Activated CD4-positive, alpha-beta memory T cell treated with anti-CD3 and anti-CD28 coated beads for 36 hours (primary cell): ENCODE measurements at regions not wholly inside any gene's neighbourhood (a gene's known extent, or its start where the extent isn't known, plus 50 kb on each side); places are given as distances from the start of the nearest gene placed in this dataset.

ENCODE experiments used
- CTCF ChIA-PET: fragments of 350-600 bp; sonication (Branson Sonifier 250); formaldehyde crosslinking; loops from one replicate; lab custom pipeline; 2021; ENCODE audit warnings: antibody characterized with exemption, inconsistent platforms; lab: Charles Lee
- POLR2A ChIA-PET: fragments of 350-600 bp; sonication (Branson Sonifier 250); formaldehyde crosslinking; loops from one replicate; lab custom pipeline; 2021; ENCODE audit warnings: antibody characterized with exemption; lab: Charles Lee
- DNase-seq: peaks from one replicate; pipeline ENCODE4 v3.0.0-alpha.2; 2020
- H3K27ac Mint-ChIP-seq: one replicate; pipeline ENCODE4 v1.8.0; 2021; ENCODE audit warnings: mixed read lengths
- H3K27me3 Mint-ChIP-seq: one replicate; pipeline ENCODE4 v1.8.0; 2021; ENCODE audit warnings: mixed read lengths
- H3K36me3 Mint-ChIP-seq: one replicate; pipeline ENCODE4 v1.8.0; 2021; ENCODE audit warnings: mixed read lengths
- H3K4me1 Mint-ChIP-seq: one replicate; pipeline ENCODE4 v1.8.0; 2021; ENCODE audit warnings: low read depth, mixed read lengths
- H3K4me3 Mint-ChIP-seq: one replicate; pipeline ENCODE4 v1.8.0; 2021; ENCODE audit warnings: mild to moderate bottlenecking, mixed read lengths
- H3K9me3 Mint-ChIP-seq: one replicate; pipeline ENCODE4 v1.8.0; 2021; ENCODE audit warnings: mixed read lengths
- intact Hi-C: fragments of 100-400 bp; cut with micrococcal nuclease; formaldehyde crosslinking; loops from one replicate; pipeline ENCODE4 v1.15.1; 2023

DNA sequence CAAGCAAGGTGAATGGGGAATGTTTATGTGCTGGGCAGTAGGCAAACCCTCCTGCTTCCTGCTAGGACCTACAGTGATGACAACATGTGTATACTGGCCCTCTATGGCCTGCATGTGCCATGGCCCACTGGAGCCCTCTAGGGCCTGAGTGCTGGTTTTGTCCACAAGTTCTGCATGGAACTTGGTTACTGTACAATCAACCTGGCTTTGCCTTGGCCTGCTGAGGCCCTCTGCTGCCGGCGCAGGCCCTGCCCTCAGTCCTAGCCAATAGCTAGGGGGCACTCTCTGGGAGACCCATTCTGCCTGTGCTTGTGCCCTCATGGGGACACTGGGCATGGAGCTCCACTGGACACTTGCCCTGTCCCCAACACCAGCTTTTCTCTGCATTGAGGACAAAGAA lies 138.6 kb upstream of the NGF start:
- CTCF ChIA-PET = interaction anchor here (1.2 kb wide), 1 partner anchor 338 kb away, joined by 3 read pairs; no protein-coding TSS in a partner anchor
- intact Hi-C loops = no loop called here
- Mint-ChIP-seq H3K27ac (no peak overlapping the region), H3K36me3 (no peaks in the 10 kb centered on the region), H3K9me3 (no peaks in the 10 kb centered on the region), H3K4me3 (no peak overlapping the region), H3K4me1 (no peaks in the 10 kb centered on the region), H3K27me3 (peaks cover 17% of the 10 kb centered on the region)
- no peak for DNase-seq
- POLR2A ChIA-PET = no interaction called here

DNA sequence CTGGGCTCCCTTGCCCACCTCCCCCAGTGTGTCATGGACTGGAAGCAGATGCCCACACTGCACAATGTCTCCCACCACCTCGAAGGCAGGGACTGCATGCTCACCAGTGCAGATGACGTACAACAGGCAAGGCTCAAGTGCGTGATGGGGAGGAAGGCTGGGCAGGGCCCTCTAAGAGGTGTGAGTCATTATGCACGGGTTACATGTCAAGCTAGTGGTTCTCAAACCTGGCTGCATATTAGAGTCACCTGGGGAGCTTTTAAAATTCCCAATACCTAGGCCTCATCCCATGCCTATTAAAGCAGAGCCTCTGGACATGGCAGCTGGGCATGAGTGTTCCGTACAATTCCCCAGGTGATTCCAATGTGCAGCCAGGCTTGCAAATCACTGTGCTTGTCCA lies 137.9 kb upstream of the NGF start:
- H3K36me3 Mint-ChIP-seq = no peaks in the 10 kb centered on the region
- POLR2A ChIA-PET = interaction anchor here (0.5 kb wide), 1 partner anchor 189 kb away, joined by 3 read pairs; no protein-coding TSS in a partner anchor
- no peak for DNase-seq
- no peaks in the 10 kb centered on the region for H3K9me3 Mint-ChIP-seq
- no peak overlapping the region for H3K4me3 Mint-ChIP-seq
- CTCF ChIA-PET = no interaction called here
- H3K27ac Mint-ChIP-seq = no peak overlapping the region
- H3K4me1 Mint-ChIP-seq = peaks cover 1% of the 10 kb centered on the region
- peaks cover 17% of the 10 kb centered on the region for H3K27me3 Mint-ChIP-seq
- intact Hi-C loops = no loop called here

DNA sequence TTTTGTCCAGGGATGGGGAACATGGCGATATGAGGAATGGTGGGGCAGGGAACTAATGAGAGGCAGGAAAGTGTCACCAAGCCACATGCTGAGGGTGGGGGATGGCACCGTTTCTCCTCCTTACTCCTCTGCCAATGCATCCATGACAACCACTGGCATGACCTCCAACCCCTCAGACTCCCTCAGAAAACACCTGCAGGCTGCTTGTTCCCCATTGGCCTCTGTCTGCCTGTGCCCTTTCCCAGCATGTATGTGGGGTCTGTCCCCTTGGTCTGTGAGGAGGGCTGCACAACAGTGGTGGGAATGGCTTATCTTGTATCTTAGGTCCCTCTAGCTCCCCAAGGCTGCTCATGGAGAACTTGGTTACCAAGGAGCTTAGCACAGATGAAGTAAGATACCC lies 137.2 kb upstream of the NGF start:
- ChIA-PET POLR2A (interaction anchor here (0.5 kb wide), 1 partner anchor 190 kb away, joined by 3 read pairs; no protein-coding TSS in a partner anchor), CTCF (no interaction called here)
- H3K27me3 Mint-ChIP-seq = peaks cover 13% of the 10 kb centered on the region
- H3K9me3 Mint-ChIP-seq = no peaks in the 10 kb centered on the region
- H3K27ac Mint-ChIP-seq = no peak overlapping the region
- intact Hi-C loops = no loop called here
- H3K4me1 Mint-ChIP-seq = peaks cover 2% of the 10 kb centered on the region
- DNase-seq = no peak
- no peaks in the 10 kb centered on the region for H3K36me3 Mint-ChIP-seq
- H3K4me3 Mint-ChIP-seq = no peak overlapping the region

DNA sequence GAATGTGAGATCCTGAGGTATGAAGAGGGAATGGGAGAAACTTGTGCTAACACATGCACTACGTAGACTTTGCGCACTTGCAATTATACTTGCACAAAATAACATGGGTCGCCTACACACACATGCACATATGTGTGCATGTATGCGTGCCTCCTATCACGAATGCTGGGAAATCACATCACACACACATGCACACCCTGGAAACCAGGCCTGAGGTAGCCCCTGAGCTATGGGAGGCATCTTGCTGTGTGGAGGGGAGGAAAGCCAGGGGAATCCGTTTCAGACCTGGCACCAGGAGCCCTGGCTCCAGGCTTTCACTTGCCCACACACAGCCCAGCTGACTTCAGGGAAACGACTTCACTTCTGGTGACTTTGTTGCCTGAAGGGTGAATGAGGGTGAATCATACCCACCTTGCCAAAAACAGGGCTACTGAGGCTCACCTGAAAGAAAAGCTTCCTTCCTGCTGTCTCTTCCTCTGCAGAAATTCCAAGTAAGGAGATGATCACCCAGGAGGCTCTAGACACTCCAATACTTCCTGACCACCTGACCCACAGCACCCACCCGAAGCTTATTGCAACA lies 136.0 kb upstream of the NGF start:
- Mint-ChIP-seq H3K27ac (no peak overlapping the region), H3K4me3 (no peak overlapping the region), H3K36me3 (no peaks in the 10 kb centered on the region), H3K4me1 (peaks cover 4% of the 10 kb centered on the region), H3K27me3 (peaks cover 15% of the 10 kb centered on the region), H3K9me3 (no peaks in the 10 kb centered on the region)
- ChIA-PET POLR2A (no interaction called here), CTCF (no interaction called here)
- intact Hi-C loops = no loop called here
- no peak for DNase-seq

DNA sequence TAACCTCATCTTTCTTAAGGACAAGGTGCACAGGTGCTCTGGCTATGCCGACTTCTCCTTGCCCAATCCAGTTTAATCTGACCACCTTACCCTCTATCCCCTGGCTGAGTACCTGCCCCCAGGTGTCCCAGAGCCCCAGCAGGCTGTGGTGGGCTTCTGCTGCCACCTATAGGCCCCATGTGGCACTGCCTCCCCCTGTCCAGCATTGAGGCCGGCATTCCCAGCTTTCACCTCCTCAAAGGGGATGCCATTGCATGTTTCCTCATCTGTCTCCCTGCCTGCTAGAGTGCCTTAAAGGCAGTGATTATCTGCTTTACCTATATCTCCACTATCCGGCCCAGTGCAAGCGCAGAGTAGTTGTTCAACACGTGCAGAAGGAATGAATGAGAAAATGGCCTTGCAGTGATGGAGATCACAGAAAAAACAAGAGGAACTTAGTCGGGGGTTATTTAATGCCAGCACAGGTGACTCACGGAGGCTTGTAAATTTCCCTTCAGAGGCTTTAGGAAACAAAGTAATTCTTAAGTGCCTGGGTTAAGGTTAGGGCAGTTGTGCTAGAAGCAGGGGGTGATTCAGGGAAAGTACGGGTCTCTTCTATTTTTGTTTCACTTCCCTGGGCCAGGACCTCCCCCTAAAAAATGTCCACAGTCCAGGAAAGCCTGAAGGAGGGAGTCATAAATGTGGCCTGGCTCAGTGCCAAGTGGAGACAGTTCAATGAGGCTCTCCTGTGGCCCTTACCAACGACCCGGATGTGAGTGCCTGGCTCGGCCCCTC lies 131.8 kb upstream of the NGF start:
- CTCF ChIA-PET = interaction anchor here (0.6 to 2.8 kb wide), 9 partner anchors 22 to 358 kb away, joined by 3 to 24 read pairs (median 3); no protein-coding TSS in a partner anchor
- Mint-ChIP-seq H3K4me3 (no peak overlapping the region), H3K27ac (no peak overlapping the region), H3K36me3 (no peaks in the 10 kb centered on the region), H3K9me3 (no peaks in the 10 kb centered on the region), H3K27me3 (peaks cover 6% of the 10 kb centered on the region), H3K4me1 (peaks cover 4% of the 10 kb centered on the region)
- POLR2A ChIA-PET = no interaction called here
- intact Hi-C loops = loop anchor here (1.0 to 5.0 kb wide), 2 partner anchors 193 to 331 kb away; no protein-coding TSS in a partner anchor
- DNase-seq = peak; percentile 46

DNA sequence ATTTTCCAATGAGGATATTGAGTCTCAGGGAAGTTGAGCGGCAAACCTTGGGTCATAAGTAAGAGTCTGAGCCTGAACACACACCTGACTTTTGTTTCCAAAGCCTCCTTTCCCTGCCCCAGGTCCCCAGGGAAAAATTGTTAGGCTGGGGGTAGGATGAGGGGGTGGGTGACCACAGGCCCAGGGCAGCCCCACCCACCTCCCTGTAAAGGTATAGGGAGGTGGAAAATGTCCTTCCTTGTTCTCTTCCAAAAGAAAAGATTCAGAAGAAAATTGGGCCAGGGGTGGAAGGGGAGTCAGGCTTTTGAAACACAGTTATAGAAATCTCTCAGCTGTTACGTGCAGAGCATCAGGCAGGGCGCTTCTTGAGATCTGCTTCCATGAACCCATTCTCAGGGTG lies 129.7 kb upstream of the NGF start:
- H3K36me3 Mint-ChIP-seq = no peaks in the 10 kb centered on the region
- no peak overlapping the region for H3K27ac Mint-ChIP-seq
- H3K4me3 Mint-ChIP-seq = no peak overlapping the region
- peaks cover 3% of the 10 kb centered on the region for H3K27me3 Mint-ChIP-seq
- DNase-seq = no peak
- peaks cover 4% of the 10 kb centered on the region for H3K4me1 Mint-ChIP-seq
- intact Hi-C loops = loop anchor here (5.0 kb wide), 1 partner anchor 190 kb away; no protein-coding TSS in a partner anchor
- no peaks in the 10 kb centered on the region for H3K9me3 Mint-ChIP-seq
- POLR2A ChIA-PET = no interaction called here
- CTCF ChIA-PET = interaction anchor here (2.4 to 2.8 kb wide), 3 partner anchors 327 to 330 kb away, joined by 5 to 24 read pairs (median 12); no protein-coding TSS in a partner anchor

DNA sequence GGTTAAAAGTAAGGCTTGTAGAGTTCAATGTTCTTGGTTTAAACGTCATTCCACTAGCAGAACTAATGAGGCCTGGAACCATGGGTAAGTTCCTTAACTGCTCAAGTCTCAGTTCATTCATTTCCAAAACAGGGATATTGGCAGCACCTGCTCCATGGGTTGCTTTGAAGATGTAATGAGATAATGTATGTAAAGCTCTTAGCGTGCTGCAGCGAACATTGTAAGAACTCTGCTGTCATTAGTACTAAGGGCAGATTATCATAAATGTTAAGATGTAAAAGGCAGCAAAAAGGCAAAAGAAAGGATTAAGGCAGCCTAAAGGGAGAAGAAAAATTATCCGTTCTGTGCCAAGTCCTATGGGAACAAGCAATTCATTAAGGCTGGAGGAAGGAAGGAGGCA lies 129.1 kb upstream of the NGF start:
- no peak overlapping the region for H3K27ac Mint-ChIP-seq
- ChIA-PET POLR2A (no interaction called here), CTCF (interaction anchor here (1.3 to 2.4 kb wide), 2 partner anchors 14 to 326 kb away, joined by 3 to 5 read pairs; no protein-coding TSS in a partner anchor)
- peaks cover 3% of the 10 kb centered on the region for H3K27me3 Mint-ChIP-seq
- DNase-seq = no peak
- no peaks in the 10 kb centered on the region for H3K36me3 Mint-ChIP-seq
- intact Hi-C loops = loop anchor here (5.0 kb wide), 1 partner anchor 190 kb away; no protein-coding TSS in a partner anchor
- peaks cover 4% of the 10 kb centered on the region for H3K4me1 Mint-ChIP-seq
- H3K9me3 Mint-ChIP-seq = no peaks in the 10 kb centered on the region
- no peak overlapping the region for H3K4me3 Mint-ChIP-seq

DNA sequence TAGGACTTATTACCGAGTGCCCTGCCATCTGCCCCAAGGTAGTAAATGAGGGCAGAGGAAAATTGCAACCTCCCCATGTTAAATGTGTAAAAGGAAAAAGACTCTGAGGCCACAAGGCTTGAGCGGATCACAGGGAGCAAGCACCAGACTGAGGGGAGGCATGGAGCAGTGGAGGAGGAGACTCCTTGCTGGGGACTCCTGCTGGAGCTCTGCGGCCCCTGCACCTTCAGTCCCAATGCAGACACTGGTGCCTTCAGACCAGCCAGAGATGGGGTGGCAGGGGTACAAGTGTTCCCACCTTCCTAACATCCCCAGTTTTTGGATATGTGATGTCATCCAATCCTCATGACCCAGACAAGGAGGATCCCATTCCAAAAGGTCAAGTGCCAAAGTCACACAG lies 128.4 kb upstream of the NGF start:
- H3K36me3 Mint-ChIP-seq = no peaks in the 10 kb centered on the region
- no peak overlapping the region for H3K27ac Mint-ChIP-seq
- POLR2A ChIA-PET = no interaction called here
- H3K4me1 Mint-ChIP-seq = peaks cover 4% of the 10 kb centered on the region
- DNase-seq = no peak
- H3K4me3 Mint-ChIP-seq = no peak overlapping the region
- CTCF ChIA-PET = interaction anchor here (1.2 to 2.4 kb wide), 3 partner anchors 13 to 331 kb away, joined by 3 to 5 read pairs (median 3); no protein-coding TSS in a partner anchor
- H3K9me3 Mint-ChIP-seq = no peaks in the 10 kb centered on the region
- intact Hi-C loops = loop anchor here (5.0 kb wide), 1 partner anchor 189 kb away; no protein-coding TSS in a partner anchor
- H3K27me3 Mint-ChIP-seq = peaks cover 3% of the 10 kb centered on the region

DNA sequence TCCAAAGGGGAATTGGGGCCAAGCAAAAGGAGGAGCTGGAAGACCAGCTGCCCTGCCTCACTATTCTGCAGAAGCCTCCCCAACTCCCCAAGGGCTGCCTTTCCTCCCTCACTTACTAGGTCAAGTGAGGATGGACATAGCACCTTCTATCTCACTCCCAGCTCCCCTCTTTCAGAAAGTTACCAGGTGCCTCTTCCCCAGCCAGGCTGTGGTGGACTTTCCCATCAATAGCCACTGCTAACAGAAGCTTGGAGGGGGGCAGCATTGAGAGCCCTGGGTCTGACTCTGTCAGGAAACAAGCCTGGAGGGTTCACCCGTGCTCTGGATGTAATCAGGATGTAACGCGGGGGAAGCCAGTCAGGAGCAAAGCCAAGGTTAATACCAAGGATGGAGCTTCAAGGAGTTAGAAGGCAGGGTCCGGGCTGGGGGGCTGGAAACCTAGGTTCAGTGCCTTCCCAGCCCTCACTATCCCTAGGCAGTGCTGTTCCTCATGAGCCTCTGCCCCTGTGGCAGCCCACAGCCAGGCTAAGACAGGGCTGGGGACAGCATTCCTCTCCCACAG lies 127.8 kb upstream of the NGF start:
- no peak overlapping the region for H3K27ac Mint-ChIP-seq
- peaks cover 3% of the 10 kb centered on the region for H3K27me3 Mint-ChIP-seq
- no peaks in the 10 kb centered on the region for H3K9me3 Mint-ChIP-seq
- no peak overlapping the region for H3K4me3 Mint-ChIP-seq
- H3K4me1 Mint-ChIP-seq = peaks cover 2% of the 10 kb centered on the region
- intact Hi-C loops = loop anchor here (5.0 kb wide), 1 partner anchor 189 kb away; no protein-coding TSS in a partner anchor
- ChIA-PET CTCF (interaction anchor here (1.2 to 1.4 kb wide), 3 partner anchors 13 to 330 kb away, joined by 3 read pairs; no protein-coding TSS in a partner anchor), POLR2A (no interaction called here)
- no peaks in the 10 kb centered on the region for H3K36me3 Mint-ChIP-seq
- no peak for DNase-seq

DNA sequence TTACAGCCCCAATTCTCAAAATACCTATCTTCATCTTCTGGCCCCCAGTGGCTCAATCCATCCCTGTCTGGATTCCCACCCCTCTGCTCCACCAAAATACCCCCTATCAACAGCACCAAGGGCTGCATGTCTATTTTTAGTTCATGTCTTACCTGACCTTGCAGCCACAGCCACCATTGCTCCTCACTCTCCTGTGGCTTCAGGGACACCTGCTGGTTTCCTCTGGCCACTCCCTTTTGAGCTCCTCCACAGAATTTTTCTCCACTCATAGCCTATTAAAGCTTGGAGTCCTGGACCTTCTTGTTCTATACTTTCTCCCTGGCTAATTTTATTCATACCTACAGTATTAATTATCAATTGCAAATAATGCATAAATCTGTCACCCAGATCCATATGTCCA lies 125.3 kb upstream of the NGF start:
- Mint-ChIP-seq H3K27ac (no peak overlapping the region), H3K36me3 (no peaks in the 10 kb centered on the region), H3K9me3 (no peaks in the 10 kb centered on the region), H3K4me3 (no peak overlapping the region), H3K4me1 (no peaks in the 10 kb centered on the region), H3K27me3 (peaks cover 3% of the 10 kb centered on the region)
- ChIA-PET CTCF (interaction anchor here (0.6 to 1.1 kb wide), 2 partner anchors 243 to 324 kb away, joined by 3 read pairs; no protein-coding TSS in a partner anchor), POLR2A (no interaction called here)
- DNase-seq = no peak
- intact Hi-C loops = no loop called here

DNA sequence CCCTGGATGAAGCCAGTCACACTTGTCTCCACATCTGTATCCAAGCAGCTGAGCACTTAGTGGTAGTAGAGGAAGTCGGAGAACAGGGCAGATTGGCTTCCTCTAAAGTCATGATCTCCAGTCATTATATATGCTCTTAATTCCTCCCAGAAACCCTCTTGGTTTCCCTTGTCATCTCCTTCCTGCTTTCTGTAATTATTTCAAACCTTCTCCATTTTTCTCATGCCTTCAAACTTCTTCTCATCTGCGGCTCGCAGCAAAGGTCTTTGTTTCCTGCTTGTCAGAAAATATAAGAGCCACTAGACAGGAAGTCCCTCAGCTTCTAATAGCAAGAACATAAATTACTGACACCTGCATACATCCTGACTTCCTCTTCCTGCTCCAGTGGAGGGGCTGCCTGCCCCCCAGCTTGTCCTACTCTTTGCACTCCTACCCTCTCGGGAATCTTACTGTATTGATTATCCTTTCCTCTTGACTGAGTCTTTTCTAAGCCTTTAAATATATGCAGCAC lies 124.6 kb upstream of the NGF start:
- no peak overlapping the region for H3K27ac Mint-ChIP-seq
- DNase-seq = no peak
- ChIA-PET CTCF (interaction anchor here (1.0 kb wide), 1 partner anchor 325 kb away, joined by 4 read pairs; no protein-coding TSS in a partner anchor), POLR2A (no interaction called here)
- no peaks in the 10 kb centered on the region for H3K4me1 Mint-ChIP-seq
- peaks cover 3% of the 10 kb centered on the region for H3K27me3 Mint-ChIP-seq
- no peak overlapping the region for H3K4me3 Mint-ChIP-seq
- intact Hi-C loops = no loop called here
- no peaks in the 10 kb centered on the region for H3K9me3 Mint-ChIP-seq
- no peaks in the 10 kb centered on the region for H3K36me3 Mint-ChIP-seq

DNA sequence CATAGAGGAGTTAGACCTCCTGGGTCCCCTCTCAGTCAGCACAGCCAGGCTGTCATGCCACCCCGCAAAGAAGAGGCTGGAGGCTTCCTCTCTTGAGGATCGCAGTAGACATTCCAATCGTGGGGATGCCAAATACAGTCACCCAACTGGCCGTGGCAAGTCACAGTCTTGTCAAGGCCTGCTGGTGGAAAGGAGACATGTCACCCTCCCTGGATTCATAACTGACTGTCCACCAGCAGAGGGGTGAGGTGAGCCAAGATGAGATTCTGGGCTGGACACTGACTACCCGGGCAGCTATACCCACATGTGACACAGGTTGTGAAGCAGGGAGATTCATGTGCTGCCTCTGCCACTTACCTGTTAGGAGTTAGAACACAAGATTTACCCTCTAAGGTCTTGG lies 123.5 kb upstream of the NGF start:
- Mint-ChIP-seq H3K4me1 (no peaks in the 10 kb centered on the region), H3K27ac (no peak overlapping the region), H3K27me3 (peaks cover 3% of the 10 kb centered on the region), H3K36me3 (no peaks in the 10 kb centered on the region), H3K4me3 (no peak overlapping the region), H3K9me3 (no peaks in the 10 kb centered on the region)
- ChIA-PET CTCF (no interaction called here), POLR2A (no interaction called here)
- DNase-seq = no peak
- intact Hi-C loops = no loop called here
